Fibroblast of skin of back (primary cell): ENCODE measurements at regions not wholly inside any gene's neighbourhood (a gene's known extent, or its start where the extent isn't known, plus 50 kb on each side); places are given as distances from the start of the nearest gene placed in this dataset.
"Not testable (repeated sequence)": the region's sequence is repeated elsewhere in the genome, so short reads cannot be mapped to it uniquely, and the experiment has no call there.

ENCODE experiments used
- DNase-seq: peaks from one replicate; pipeline ENCODE4 v3.0.0-alpha.2; 2013

- DNase-seq = no peak
Measured at GRCh38 chr6:142637624-142638351, 307.2 kb downstream of the HIVEP2 start.

DNA sequence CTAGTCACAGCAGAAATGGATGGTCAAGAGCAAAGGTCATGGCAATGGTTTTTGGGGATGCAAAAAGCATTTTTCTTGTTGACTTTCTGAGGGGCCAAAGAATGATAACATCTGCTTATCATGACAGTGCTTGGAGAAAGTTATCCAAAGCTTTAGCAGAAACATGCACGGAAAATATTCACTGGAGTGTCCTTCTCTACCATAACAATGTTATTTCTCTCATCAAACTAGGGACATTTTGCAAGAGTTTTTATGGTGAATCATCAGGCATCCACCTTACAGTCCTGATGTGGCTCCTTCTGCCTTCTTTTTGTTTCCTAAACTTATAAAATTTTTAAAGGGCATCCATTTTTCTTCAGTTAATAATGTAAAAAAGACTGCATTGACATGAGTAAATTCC, 302.3 kb downstream of the HIVEP2 start:
- no peak for DNase-seq

GRCh38 chr6:142644866-142645265, 300.1 kb downstream of the HIVEP2 start:
- no peak for DNase-seq

- DNase-seq = no peak
Measured at GRCh38 chr6:142645663-142646062, 299.3 kb downstream of the HIVEP2 start.

GRCh38 chr6:142647449-142648035, 297.4 kb downstream of the HIVEP2 start:
- no peak for DNase-seq

- DNase-seq = no peak
Measured at GRCh38 chr6:142648036-142648451, 296.9 kb downstream of the HIVEP2 start.

DNA sequence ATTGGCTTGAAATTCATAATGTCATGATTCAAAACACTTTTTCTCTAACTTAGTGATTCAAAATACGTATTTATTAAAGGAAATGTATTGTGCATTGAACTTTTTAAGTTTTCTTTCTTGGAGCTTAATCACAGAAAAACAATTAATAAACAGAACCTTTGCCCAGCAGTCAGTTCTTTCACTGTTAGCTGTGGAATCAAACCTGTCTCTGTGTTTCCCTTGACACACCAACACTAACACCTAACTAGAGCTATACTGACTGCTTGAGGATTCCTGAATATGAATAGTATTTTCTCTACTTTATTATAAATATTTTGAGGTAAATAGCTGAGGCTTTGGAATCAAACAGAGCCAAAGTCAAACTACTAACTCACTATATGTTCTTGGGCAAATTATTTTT, 296.4 kb downstream of the HIVEP2 start:
- no peak for DNase-seq

GRCh38 chr6:142649438-142650234, 295.3 kb downstream of the HIVEP2 start:
- DNase-seq = not testable (repeated sequence)

DNA sequence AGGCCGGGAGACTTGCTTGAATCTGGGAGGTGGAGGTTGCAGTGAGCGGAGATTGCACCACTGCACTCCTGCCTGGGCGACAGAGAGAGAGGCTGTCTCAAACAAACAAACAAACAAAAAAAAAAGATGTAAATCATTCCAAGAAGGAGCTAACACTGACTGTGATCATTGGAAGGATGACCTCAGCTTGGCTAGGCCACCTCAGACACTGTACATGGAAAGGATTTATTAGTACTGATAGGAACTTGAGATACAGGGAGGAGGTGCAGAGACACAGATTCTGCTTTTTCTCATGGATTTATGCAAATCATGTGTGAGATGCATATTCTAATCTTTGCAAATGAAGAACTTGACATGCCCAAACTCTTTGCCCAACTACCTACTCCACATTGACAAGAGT, 293.6 kb downstream of the HIVEP2 start:
- no peak for DNase-seq

DNA sequence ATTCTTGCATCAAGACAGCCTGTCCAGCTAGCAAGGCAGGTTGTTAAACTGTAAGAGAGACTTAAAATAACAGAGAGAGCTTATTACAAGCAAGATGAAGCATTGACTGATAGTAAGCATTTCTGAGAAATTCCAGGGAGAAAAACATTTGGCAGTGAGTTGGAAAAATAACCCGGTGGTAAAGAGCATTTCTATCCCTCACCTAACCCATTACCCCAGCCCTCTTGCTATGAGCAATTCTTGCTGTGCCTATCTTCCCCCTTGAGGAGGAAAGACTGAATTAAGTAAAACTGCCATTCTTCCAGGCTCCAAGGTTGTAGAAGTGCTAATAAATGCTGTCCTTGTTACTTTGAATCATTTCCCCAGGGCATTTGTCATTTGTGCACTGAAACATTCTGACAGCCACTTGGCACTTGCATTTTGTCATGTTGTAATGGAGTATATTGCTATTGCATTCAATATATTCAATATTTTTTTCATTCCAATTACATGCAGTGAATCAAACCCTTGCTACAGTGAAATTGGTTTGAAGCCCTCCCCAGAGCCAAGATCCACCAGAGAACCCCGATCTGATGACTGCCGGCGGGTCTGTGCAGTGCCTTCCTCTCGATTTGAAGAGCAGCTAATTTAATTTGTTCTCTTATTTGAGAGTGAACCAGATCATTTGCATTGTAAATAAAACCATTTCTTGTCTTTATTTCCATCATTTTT, 291.1 kb downstream of the HIVEP2 start:
- no peak for DNase-seq

DNA sequence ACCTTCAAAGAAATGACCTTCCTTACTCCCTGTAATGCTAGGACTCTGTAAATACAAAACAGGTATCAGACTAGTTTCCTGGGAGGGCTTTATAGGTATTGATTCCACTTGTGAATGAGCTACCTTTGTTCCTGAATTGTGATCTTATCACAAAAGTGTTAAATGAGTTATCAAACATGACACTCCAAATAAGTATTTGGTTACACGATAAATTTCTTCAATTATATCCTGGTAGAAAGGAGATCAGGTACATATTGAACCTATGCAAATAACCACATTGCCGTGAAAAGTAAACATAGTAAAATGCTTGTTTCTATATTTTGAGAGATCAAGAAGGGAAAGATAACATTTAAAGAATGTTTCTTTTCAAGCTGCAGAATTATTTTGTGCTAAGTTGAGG, 285.3 kb downstream of the HIVEP2 start:
- DNase-seq = no peak

DNA sequence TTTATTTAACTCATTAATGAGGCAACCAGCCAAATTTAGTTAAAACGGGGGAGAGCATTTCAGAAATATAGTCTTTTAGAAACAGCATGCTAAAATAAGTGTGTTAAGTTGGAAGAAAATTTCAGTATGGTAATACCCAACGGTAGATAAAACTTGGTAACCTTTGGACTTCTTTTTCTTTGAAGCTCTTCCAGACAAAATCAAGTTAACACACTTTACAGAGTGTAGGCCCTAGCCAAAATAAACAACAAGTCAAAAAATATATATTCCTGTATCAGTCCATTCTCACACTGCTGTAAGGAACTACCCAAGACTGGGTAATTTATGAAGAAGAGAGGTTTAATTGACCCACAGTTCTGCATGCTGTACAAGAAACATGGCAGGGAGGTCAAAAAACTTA, 279.6 kb downstream of the HIVEP2 start:
- DNase-seq = no peak

- DNase-seq = no peak
Measured at GRCh38 chr6:142666599-142667185, 278.3 kb downstream of the HIVEP2 start.

DNA sequence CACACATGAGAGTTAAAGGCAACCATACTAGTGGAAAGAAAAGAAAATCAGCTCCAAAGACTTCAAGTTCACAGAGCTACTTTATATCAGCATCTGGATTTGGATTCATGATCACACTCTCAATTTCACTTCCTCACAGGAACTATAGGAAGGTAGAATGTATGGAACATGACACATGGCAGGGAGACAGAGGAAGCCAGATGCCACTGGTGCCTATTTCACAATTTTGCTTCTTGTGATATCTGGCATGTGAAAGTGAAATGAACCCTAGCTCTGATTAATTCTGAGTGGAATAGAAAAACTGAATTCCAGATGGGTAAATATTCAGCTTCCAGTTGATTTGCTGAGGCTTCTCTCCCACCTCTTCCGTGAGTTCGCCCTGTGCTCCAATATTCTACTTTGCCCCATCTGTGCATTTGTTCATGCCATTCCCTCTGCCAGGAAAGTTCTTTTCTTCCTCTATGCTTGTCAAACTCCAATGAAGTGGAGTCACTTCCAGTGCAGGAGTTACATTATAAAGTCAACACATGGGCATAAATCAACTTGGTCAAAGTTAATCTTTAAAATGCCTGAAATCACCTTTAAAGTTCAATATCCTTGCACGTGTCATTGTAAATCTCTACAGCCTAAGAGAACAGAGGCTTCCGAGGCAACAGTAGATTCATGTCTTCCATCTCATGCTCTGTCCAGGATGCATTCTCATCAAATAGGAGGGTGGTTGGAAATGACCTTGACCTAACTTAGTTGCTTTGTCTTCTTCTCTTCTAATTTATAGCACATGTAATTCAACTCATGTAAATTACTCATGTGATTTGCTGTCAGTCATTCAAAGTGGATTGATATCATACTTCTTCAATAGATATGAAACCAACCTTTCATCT, 275.3 kb downstream of the HIVEP2 start:
- no peak for DNase-seq

- no peak for DNase-seq
Measured at GRCh38 chr6:142671791-142672190, 273.2 kb downstream of the HIVEP2 start.

- no peak for DNase-seq
Measured at GRCh38 chr6:142675517-142675916, 269.5 kb downstream of the HIVEP2 start.

GRCh38 chr6:142676027-142676443, 268.9 kb downstream of the HIVEP2 start:
- no peak for DNase-seq

- DNase-seq = no peak
Measured at GRCh38 chr6:142676647-142677192, 268.3 kb downstream of the HIVEP2 start.

DNA sequence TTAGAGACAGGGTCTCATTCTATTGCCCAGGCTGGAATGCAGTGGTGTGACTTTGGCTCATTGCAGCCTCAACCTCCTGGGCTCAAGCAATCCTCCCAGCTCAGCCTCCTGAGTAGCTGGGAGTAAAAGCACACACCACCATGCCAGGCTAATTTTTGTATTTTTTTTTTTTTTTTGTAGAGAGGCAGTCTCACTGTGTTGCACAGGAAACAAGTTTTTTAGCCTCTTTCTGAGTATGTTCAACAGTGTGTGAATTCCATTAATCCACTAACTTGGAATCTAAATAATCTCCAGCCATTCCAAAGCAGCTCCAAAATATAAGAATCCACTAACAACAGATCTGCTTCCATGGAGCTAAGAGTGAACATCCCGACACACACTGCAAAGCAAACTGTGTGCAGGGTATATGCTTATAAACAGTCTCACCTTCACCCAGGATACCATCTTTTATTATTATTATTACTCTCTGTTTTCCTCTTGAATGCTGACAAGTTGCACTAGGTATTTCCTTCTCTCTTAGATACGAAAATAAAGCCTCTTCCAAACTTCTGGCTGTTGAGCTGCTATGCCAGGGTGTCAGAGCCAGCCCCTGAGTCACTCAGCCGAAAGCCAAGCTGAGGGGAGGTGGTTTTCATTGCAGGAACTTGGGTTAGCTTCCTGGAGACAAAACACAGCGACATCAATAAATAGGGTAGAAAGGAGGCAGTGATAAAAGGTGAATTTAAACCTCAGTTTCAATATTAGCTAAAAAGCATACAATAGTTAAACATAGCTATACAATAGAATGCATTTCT, 264.9 kb downstream of the HIVEP2 start:
- DNase-seq = peak; percentile 11

DNA sequence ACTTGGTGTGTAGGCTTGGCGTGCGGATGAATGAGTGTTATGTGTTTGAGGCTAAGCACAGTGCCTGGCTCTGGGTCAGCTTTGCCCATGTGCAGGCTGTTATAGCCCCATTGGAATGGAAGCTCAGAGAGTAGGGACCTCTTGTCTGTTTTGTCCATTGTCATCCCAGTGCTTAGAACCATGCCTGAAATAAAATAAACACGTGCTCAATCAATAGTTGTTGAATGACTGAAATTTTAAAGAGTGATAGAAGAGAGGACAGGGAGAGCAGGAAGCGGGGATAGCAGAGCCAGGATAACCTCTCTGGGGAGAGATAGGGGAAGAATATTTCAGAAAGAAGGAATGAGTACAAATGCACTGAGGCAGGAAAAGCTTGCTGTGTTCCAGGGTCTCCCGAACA, 263.9 kb downstream of the HIVEP2 start:
- DNase-seq = no peak
